Loucy (cell line): ENCODE measurements at regions not wholly inside any gene's neighbourhood (a gene's known extent, or its start where the extent isn't known, plus 50 kb on each side); places are given as distances from the start of the nearest gene placed in this dataset.

ENCODE experiments used
- H2AFZ ChIP-seq: fragments of 200-600 bp; sonication (generic); 2 replicates; pipeline ENCODE4 v1.6.0; 2016; ENCODE audit warnings: antibody characterized with exemption, mild to moderate bottlenecking, low read length, moderate library complexity
- H3F3A ChIP-seq: fragments of 200-600 bp; 2 replicates; pipeline ENCODE4 v1.6.0; 2016; ENCODE audit warnings: antibody characterized with exemption, low read depth, mild to moderate bottlenecking
- H3K27me3 ChIP-seq: fragments of 200-600 bp; sonication (generic); 2 replicates; pipeline ENCODE4 v1.6.1; 2014; ENCODE audit warnings: low read length, mild to moderate bottlenecking; ENCODE audit not compliant: insufficient read depth, poor library complexity, severe bottlenecking
- H3K36me3 ChIP-seq: fragments of 200-600 bp; sonication (generic); 2 replicates; pipeline ENCODE4 v1.6.1; 2016; ENCODE audit warnings: low read length; ENCODE audit not compliant: insufficient read depth
- H3K4me1 ChIP-seq: fragments of 200-600 bp; sonication (generic); 2 replicates; pipeline ENCODE4 v1.5.1; 2014; ENCODE audit warnings: low read length, mild to moderate bottlenecking; ENCODE audit not compliant: insufficient read depth, poor library complexity, severe bottlenecking
- H3K4me2 ChIP-seq: fragments of 200-600 bp; sonication (generic); 2 replicates; pipeline ENCODE4 v1.6.0; 2014; ENCODE audit warnings: antibody characterized with exemption, low read length, low read depth, mild to moderate bottlenecking; ENCODE audit not compliant: poor library complexity, severe bottlenecking
- H3K4me3 ChIP-seq: fragments of 200-600 bp; sonication (generic); 2 replicates; pipeline ENCODE4 v1.5.1; 2014; ENCODE audit warnings: low read length, mild to moderate bottlenecking, mixed read lengths; ENCODE audit not compliant: poor library complexity, severe bottlenecking
- H3K79me2 ChIP-seq: fragments of 200-600 bp; sonication (generic); 2 replicates; pipeline ENCODE4 v1.6.1; 2014; ENCODE audit warnings: low read length; ENCODE audit not compliant: insufficient read depth
- H3K9ac ChIP-seq: fragments of 200-600 bp; sonication (generic); 2 replicates; pipeline ENCODE4 v1.6.0; 2014; ENCODE audit warnings: mild to moderate bottlenecking, low read depth, low read length, moderate library complexity; ENCODE audit not compliant: poor library complexity, severe bottlenecking
- H3K9me2 ChIP-seq: fragments of 200-600 bp; sonication (generic); replicated peaks from 2 replicates; pipeline ENCODE4 v1.6.1; 2016; ENCODE audit warnings: low read depth, low read length, mixed read lengths
- H3K9me3 ChIP-seq: fragments of 200-600 bp; sonication (generic); 2 replicates; pipeline ENCODE4 v1.6.1; 2014; ENCODE audit warnings: mild to moderate bottlenecking, antibody characterized with exemption, low read length, low read depth; ENCODE audit not compliant: insufficient read depth
- H4K20me1 ChIP-seq: fragments of 200-600 bp; sonication (generic); 2 replicates; pipeline ENCODE4 v1.6.0; 2014; ENCODE audit warnings: antibody characterized with exemption, low read length, mild to moderate bottlenecking; ENCODE audit not compliant: insufficient read depth, poor library complexity, severe bottlenecking
- CTCF ChIP-seq: fragments of 200-600 bp; sonication (generic); conservative IDR thresholded peaks from 2 replicates; pipeline ENCODE4 v1.5.1; 2014; ENCODE audit warnings: mild to moderate bottlenecking, antibody characterized with exemption, low read length
- EZH2phosphoT487 ChIP-seq: fragments of 200-600 bp; IDR thresholded peaks from 2 replicates; pipeline ENCODE4 v1.6.1; 2018; ENCODE audit warnings: antibody characterized with exemption, mild to moderate bottlenecking, moderate library complexity, borderline replicate concordance

GRCh38 chr6:141551318-141551717 lies 581.4 kb upstream of the GJE1 start:
- no peak overlapping the region for H2AFZ ChIP-seq
- no peak overlapping the region for H3K4me2 ChIP-seq
- H3K9ac ChIP-seq: no peak overlapping the region
- no peak for TF ChIP-seq CTCF
- no peak for TF ChIP-seq EZH2phosphoT487
- no peaks in the 10 kb centered on the region for H3K4me1 ChIP-seq
- no peaks in the 10 kb centered on the region for H3K36me3 ChIP-seq
- no peaks in the 10 kb centered on the region for H3K27me3 ChIP-seq
- H3K4me3 ChIP-seq: no peak overlapping the region
- no peaks in the 10 kb centered on the region for H3K79me2 ChIP-seq
- no peaks in the 10 kb centered on the region for H3F3A ChIP-seq
- H3K9me3 ChIP-seq: peaks cover 12% of the 10 kb centered on the region; the same call in 1 of the 2 replicates
- no peaks in the 10 kb centered on the region for H3K9me2 ChIP-seq
- H4K20me1 ChIP-seq: no peaks in the 10 kb centered on the region

- no peak overlapping the region for H3K9ac ChIP-seq
- H3K79me2 ChIP-seq: no peaks in the 10 kb centered on the region
- H3F3A ChIP-seq: no peaks in the 10 kb centered on the region
- H3K36me3 ChIP-seq: no peaks in the 10 kb centered on the region
- no peak overlapping the region for H2AFZ ChIP-seq
- H3K27me3 ChIP-seq: no peaks in the 10 kb centered on the region
- H3K9me3 ChIP-seq: peaks cover 12% of the 10 kb centered on the region; the same call in 1 of the 2 replicates
- no peaks in the 10 kb centered on the region for H3K4me1 ChIP-seq
- no peak overlapping the region for H3K4me3 ChIP-seq
- H4K20me1 ChIP-seq: no peaks in the 10 kb centered on the region
- TF ChIP-seq CTCF: no peak
- no peak for TF ChIP-seq EZH2phosphoT487
- H3K4me2 ChIP-seq: no peak overlapping the region
- no peaks in the 10 kb centered on the region for H3K9me2 ChIP-seq
These were observed 582.3 kb upstream of the GJE1 start for GRCh38 chr6:141550471-141550870.

- H3K27me3 ChIP-seq: no peaks in the 10 kb centered on the region
- no peaks in the 10 kb centered on the region for H3F3A ChIP-seq
- no peaks in the 10 kb centered on the region for H3K4me1 ChIP-seq
- TF ChIP-seq EZH2phosphoT487 (no peak), CTCF (no peak)
- peaks cover 12% of the 10 kb centered on the region; the same call in 1 of the 2 replicates for H3K9me3 ChIP-seq
- H4K20me1 ChIP-seq: no peaks in the 10 kb centered on the region
- no peak overlapping the region for H2AFZ ChIP-seq
- no peaks in the 10 kb centered on the region for H3K36me3 ChIP-seq
- no peaks in the 10 kb centered on the region for H3K79me2 ChIP-seq
- H3K4me2 ChIP-seq: no peak overlapping the region
- H3K9me2 ChIP-seq: no peaks in the 10 kb centered on the region
- no peak overlapping the region for H3K9ac ChIP-seq
- H3K4me3 ChIP-seq: no peak overlapping the region
These were observed 583.8 kb upstream of the GJE1 start for GRCh38 chr6:141548966-141549365.
